Stomach (tissue), 4 donors: ENCODE measurements at regions not wholly inside any gene's neighbourhood (a gene's known extent, or its start where the extent isn't known, plus 50 kb on each side); places are given as distances from the start of the nearest gene placed in this dataset.

ENCODE experiments used
- CTCF ChIP-seq, 7 experiments: fragments of 450-650 bp in 4 of 7; fragments of 200-600 bp in 3 of 7; sonication (generic) in 3 of 7; IDR thresholded peaks; one replicate each; pipeline ENCODE4 v1.5.1; 2016 to 2019; ENCODE audit warnings: antibody characterized with exemption in 7 of 7, control low read depth in 2 of 7, mild to moderate bottlenecking in 1 of 7
- EP300 ChIP-seq: sonication (generic); formaldehyde crosslinking; IDR thresholded peaks from one replicate; pipeline ENCODE4 v1.6.1; 2017; ENCODE audit warnings: antibody characterized with exemption
- POLR2A ChIP-seq, 4 donors: fragments of 450-650 bp; IDR thresholded peaks; one replicate each; pipeline ENCODE4 v1.6.1; 2016; ENCODE audit warnings: antibody characterized with exemption in 4 of 4, control low read depth in 2 of 4, mild to moderate bottlenecking in 1 of 4, moderate library complexity in 1 of 4
- POLR2AphosphoS5 ChIP-seq, 3 donors: sonication (generic); formaldehyde crosslinking; IDR thresholded peaks; one replicate each; pipeline ENCODE4 v1.6.1; 2016; ENCODE audit warnings: antibody characterized with exemption in 3 of 3

GRCh38 chr10:16292366-16292765, 144.4 kb upstream of the PTER start:
- TF ChIP-seq POLR2A (IDR thresholded peaks at IDR 0.05) = no peak
- TF ChIP-seq CTCF (IDR thresholded peaks at IDR 0.05) = no peak
- TF ChIP-seq POLR2AphosphoS5 (IDR thresholded peaks at IDR 0.05) = no peak
- no peak for TF ChIP-seq EP300
